Natural killer cell treated with Interleukin-12 subunit alpha and Interleukin-12 subunit beta and Interleukin-15 and Interleukin-18, amount 100 ng/mL, for 72 hours (primary cell): ENCODE measurements at regions not wholly inside any gene's neighbourhood (a gene's known extent, or its start where the extent isn't known, plus 50 kb on each side); places are given as distances from the start of the nearest gene placed in this dataset.

Experiments used
- ATAC-seq, 2 donors: fragments of 150-1000 bp; cut with Tn5 transposase in 1 of 2; sonication (Bioruptor Pico), chemical (Tn5 transposase) in 1 of 2; 2 replicates each; pipeline ENCODE4 v1.10.0; 2021
- DNase-seq: peaks from one replicate; pipeline ENCODE4 v3.0.0; 2022; ENCODE audit warnings: low spot score
- H3K27ac Mint-ChIP-seq, 2 donors: 1 replicate in 1 of 2; 2 replicates in 1 of 2; pipeline ENCODE4 v1.8.0; 2022; ENCODE audit warnings: mixed read lengths in 2 of 2, mild to moderate bottlenecking in 1 of 2, moderate library complexity in 1 of 2
- H3K27me3 Mint-ChIP-seq, 2 donors: 1 replicate in 1 of 2; 2 replicates in 1 of 2; pipeline ENCODE4 v1.8.0; 2022; ENCODE audit warnings: mixed read lengths in 2 of 2
- H3K36me3 Mint-ChIP-seq: one replicate; pipeline ENCODE4 v1.8.0; 2022; ENCODE audit warnings: mixed read lengths
- H3K4me1 Mint-ChIP-seq, 2 donors: 1 replicate in 1 of 2; 2 replicates in 1 of 2; pipeline ENCODE4 v1.8.0; 2022; ENCODE audit warnings: low read depth in 2 of 2, mixed read lengths in 2 of 2, mild to moderate bottlenecking in 1 of 2
- H3K4me3 Mint-ChIP-seq: one replicate; pipeline ENCODE4 v1.8.0; 2022; ENCODE audit warnings: mixed read lengths
- H3K9me3 Mint-ChIP-seq: 2 replicates; pipeline ENCODE4 v1.8.0; 2022; ENCODE audit warnings: mixed read lengths

DNA sequence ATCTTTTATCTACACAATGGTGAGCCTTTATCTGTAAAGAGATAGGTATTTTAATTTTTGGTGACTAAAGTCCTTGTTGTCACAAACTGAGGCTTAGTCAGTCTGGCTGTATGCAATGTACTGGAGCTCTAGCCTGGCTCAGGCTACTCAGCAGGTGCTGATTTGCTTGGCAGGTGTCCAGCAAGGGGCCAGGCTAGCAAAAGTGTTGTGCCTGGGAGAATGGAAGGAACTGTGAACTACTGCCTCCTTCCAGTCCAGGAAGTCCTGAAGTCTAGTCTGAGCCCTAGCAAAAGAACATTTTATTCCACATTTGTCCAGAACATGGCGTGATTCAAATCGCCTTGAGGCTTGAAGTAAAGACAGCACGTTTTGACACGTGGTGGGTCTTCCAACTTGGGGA lies 260.5 kb downstream of the CCDC85A start:
- Mint-ChIP-seq H3K27ac (no peak overlapping the region), H3K27me3 (no peaks in the 10 kb centered on the region), H3K9me3 (peaks cover 16% of the 10 kb centered on the region), H3K36me3 (no peaks in the 10 kb centered on the region), H3K4me3 (no peak overlapping the region), H3K4me1 (no peaks in the 10 kb centered on the region)
- ATAC-seq: no peak
- DNase-seq: no peak

DNA sequence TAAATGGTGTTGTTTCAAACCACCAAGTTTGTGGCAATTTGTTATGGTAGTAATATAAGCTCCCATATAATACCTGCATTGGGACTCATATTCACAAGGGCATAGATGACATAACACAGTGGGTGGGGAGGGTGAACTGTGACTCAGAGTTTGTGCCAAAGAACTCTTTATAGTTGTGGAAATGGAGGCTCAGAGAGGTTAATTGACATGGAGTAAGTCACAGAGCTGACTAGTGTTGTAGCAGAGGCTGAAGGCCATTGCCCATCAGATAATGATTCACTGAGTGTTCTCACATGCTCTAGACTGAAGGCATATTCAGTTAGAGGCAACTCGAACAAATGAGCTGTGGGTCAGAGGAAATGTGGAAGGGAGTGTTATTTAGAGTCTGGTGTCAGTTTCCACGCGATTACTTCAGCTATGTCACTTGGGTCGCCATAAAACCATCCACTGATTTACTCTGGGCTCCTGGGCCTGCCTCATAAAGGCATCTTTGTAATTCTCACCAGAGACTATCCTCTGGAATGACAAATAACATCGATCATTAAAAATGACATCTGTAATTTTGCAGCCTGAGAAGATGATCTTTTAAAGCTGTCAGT lies 264.7 kb downstream of the CCDC85A start:
- H3K4me3 Mint-ChIP-seq: no peak overlapping the region
- H3K36me3 Mint-ChIP-seq: no peaks in the 10 kb centered on the region
- DNase-seq (no peak), ATAC-seq (no peak)
- no peaks in the 10 kb centered on the region for H3K27me3 Mint-ChIP-seq
- no peaks in the 10 kb centered on the region for H3K4me1 Mint-ChIP-seq
- H3K9me3 Mint-ChIP-seq: peaks cover 28% of the 10 kb centered on the region
- no peak overlapping the region for H3K27ac Mint-ChIP-seq

DNA sequence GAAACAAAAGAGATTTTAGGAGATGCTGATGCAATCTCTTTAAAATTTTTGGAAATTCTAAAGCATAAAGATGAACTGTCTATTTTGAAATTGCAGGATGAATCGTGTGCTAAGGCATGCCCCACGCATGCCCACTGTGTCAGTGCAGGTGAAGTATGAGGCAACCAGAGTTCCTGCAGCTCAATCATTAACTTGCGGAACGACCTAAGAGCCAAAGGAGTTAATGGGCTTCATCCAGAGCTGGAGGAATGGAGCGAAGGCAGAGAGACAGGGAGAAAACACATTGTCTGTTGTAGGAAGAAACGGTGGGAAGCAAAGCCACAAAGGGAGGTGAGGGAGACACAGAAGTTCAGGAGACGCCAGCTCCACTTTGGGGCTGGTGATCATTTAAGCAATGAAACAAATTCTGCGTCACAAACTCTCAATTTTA lies 265.2 kb downstream of the CCDC85A start:
- Mint-ChIP-seq H3K4me3 (no peak overlapping the region), H3K36me3 (no peaks in the 10 kb centered on the region), H3K27me3 (no peaks in the 10 kb centered on the region), H3K9me3 (peaks cover 31% of the 10 kb centered on the region), H3K27ac (no peak overlapping the region), H3K4me1 (no peaks in the 10 kb centered on the region)
- no peak for DNase-seq
- ATAC-seq: no peak

DNA sequence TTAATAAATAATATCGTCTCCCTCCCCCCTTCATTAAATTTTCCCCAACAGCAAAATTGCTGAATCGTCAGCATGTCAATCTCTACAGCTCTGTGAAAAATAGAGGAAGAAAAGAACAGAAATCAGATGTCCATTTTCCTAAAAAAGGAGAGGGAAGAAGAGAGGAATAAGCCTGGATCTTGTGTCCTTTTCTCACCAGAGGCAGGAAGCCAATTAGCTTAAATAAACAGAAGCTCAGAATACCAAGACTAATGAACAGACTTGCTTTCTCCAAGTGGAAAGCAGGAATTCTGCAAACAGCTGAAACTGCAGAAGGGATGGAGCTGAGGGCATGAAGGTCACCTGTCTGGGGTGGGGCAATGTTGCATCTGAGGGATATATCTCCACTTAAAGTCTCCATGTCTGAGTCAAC lies 265.7 kb downstream of the CCDC85A start:
- no peaks in the 10 kb centered on the region for H3K27me3 Mint-ChIP-seq
- ATAC-seq (no peak), DNase-seq (no peak)
- no peaks in the 10 kb centered on the region for H3K36me3 Mint-ChIP-seq
- H3K4me3 Mint-ChIP-seq: no peak overlapping the region
- no peak overlapping the region for H3K27ac Mint-ChIP-seq
- H3K9me3 Mint-ChIP-seq: peaks cover 31% of the 10 kb centered on the region
- no peaks in the 10 kb centered on the region for H3K4me1 Mint-ChIP-seq

DNA sequence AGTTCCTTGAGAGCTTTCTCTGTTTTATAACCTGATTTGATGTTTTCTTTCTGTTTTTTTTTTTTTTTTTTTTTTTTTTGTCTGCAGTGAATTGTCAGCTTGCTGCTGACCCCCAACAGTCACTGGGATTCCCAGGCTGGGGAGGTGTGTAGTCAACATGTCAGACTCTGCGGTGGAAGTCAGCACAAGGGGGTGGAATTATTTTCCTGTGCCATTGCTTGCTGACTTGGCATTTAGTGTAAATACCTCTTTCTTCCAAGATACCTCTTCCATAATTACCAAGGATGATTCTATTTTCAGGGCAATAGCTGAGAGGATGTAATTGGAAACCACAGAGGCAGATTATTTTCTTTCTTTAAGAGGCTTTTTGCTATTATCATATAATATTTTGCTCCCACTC lies 266.3 kb downstream of the CCDC85A start:
- no peak overlapping the region for H3K4me3 Mint-ChIP-seq
- no peaks in the 10 kb centered on the region for H3K36me3 Mint-ChIP-seq
- no peaks in the 10 kb centered on the region for H3K27me3 Mint-ChIP-seq
- no peak for ATAC-seq
- DNase-seq: no peak
- peaks cover 27% of the 10 kb centered on the region for H3K9me3 Mint-ChIP-seq
- H3K4me1 Mint-ChIP-seq: no peaks in the 10 kb centered on the region
- H3K27ac Mint-ChIP-seq: no peak overlapping the region

DNA sequence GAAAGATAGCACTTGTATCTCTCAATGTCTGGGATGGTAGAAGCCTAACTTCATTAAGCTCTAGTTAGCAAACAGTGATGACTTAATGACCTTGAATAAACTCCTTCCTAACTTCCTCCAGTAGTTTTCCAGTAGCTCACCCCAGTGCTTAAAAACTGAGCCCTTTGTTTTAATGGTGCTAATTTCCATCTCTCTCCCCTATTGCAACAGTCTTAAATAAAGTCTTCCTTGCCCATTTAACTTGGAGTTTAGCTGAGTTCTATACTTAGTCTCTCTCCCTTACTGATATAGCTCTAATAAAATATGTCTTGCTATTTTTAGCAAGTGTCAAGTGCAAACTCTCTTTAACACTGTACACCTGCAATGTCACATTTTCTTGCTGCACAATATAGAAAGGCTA lies 267.0 kb downstream of the CCDC85A start:
- no peak overlapping the region for H3K4me3 Mint-ChIP-seq
- DNase-seq (no peak), ATAC-seq (no peak)
- no peaks in the 10 kb centered on the region for H3K36me3 Mint-ChIP-seq
- H3K9me3 Mint-ChIP-seq: peaks cover 29% of the 10 kb centered on the region
- H3K27ac Mint-ChIP-seq: no peak overlapping the region
- no peaks in the 10 kb centered on the region for H3K4me1 Mint-ChIP-seq
- no peaks in the 10 kb centered on the region for H3K27me3 Mint-ChIP-seq

DNA sequence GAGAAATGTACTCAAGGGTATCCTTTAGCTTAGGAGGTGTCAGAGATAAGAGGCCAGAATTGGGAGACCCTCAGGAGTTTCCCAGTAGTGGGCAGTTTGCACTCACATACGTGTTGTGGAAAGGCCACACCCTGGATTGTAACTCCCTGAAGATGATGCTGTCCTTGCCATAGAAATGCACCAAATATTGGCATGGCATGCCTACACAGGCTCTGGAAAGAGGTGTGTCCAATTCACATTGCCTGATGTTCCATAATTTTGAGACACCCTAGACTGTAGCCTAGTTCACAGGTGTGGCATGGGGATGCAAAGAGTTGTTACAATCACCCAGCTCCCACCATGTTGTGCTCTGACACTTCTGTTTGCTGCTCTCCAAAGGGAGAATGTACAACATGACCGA lies 271.9 kb downstream of the CCDC85A start:
- Mint-ChIP-seq H3K27me3 (no peaks in the 10 kb centered on the region), H3K4me1 (no peaks in the 10 kb centered on the region), H3K27ac (no peak overlapping the region), H3K4me3 (no peak overlapping the region), H3K36me3 (no peaks in the 10 kb centered on the region), H3K9me3 (peaks cover 25% of the 10 kb centered on the region)
- DNase-seq (no peak), ATAC-seq (no peak)

DNA sequence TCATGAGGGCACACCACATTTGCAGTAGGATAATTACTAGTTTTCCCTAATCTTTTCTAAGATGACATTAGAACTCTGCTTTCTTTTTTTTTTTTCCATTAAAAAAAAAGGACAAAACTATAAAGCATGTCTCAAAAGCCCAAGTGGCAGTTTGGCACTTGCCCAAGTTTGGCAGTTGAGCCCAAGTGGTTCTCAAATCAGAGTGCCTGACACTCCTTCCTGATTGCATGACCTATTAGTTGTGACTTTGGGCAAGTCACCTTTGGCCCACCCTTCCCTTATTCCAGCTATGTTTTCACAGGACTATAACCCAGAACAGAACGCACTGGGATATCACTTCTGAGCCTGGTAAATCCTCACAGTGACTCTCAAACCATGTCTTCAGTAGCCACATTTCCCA lies 273.0 kb downstream of the CCDC85A start:
- no peak overlapping the region for H3K4me3 Mint-ChIP-seq
- ATAC-seq: no peak
- H3K36me3 Mint-ChIP-seq: no peaks in the 10 kb centered on the region
- H3K4me1 Mint-ChIP-seq: no peaks in the 10 kb centered on the region
- H3K27ac Mint-ChIP-seq: no peak overlapping the region
- DNase-seq: no peak
- peaks cover 19% of the 10 kb centered on the region for H3K9me3 Mint-ChIP-seq
- no peaks in the 10 kb centered on the region for H3K27me3 Mint-ChIP-seq

DNA sequence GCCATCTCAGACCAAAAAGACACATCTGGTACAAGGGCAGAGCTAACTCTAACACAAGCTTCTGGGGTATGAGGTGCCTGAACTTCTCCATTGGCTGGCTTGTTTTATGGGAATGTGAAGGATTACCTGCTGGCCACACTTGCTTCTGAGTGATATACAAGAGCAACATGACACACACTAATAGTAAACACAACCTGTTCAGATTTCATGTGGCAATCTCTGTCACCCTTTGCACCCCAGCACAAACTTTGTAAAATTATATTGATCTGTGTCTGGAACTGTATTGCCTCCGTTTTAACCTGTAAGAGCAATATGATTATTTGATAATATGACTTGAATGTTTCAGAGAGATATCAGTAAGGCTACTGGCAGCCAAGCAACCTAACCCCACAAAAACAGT lies 276.7 kb downstream of the CCDC85A start:
- peaks cover 11% of the 10 kb centered on the region for H3K9me3 Mint-ChIP-seq
- ATAC-seq: no peak
- no peak for DNase-seq
- no peaks in the 10 kb centered on the region for H3K4me1 Mint-ChIP-seq
- H3K27me3 Mint-ChIP-seq: no peaks in the 10 kb centered on the region
- H3K27ac Mint-ChIP-seq: no peak overlapping the region
- H3K4me3 Mint-ChIP-seq: no peak overlapping the region
- H3K36me3 Mint-ChIP-seq: peaks cover 9% of the 10 kb centered on the region

DNA sequence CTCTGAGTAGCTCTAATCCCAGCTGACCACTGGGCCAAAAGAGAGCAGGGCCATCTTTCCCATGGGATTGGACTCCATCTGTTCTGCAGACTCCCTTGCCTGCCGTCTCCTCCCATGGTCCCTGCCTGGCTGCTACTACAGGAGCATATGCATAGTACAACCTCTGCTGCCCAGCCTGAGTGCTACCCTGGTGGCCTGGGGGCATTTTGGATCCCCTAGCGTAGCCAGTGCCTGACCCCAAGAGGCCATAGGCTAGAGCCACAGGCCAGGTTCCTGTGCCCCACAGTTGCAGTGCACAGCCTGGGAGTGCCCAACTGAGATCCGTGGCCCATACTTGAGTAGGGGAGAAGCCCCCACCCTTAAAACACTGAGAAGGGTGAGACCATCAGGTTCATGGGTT lies 280.3 kb downstream of the CCDC85A start:
- no peak overlapping the region for H3K27ac Mint-ChIP-seq
- no peak overlapping the region for H3K4me3 Mint-ChIP-seq

DNA sequence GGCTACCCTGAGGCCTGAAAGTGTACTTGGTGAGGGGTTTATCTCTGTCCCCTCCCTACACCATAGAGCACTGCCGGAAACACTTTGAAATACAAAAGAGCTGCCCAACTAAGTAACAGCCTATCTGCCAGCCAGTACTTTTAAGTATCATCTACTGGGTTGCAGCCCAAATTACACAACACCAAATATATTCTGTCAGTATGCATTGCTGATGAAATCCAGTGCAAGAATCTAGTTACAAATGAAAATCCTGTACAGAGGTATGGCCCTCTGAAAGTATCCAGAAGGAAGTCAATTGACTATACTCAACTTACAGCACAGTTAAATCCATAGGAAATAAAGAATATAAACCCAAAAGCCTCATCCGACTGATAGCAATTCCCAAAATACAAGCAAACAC lies 280.8 kb downstream of the CCDC85A start:
- Mint-ChIP-seq H3K9me3 (peaks cover 7% of the 10 kb centered on the region), H3K4me3 (no peak overlapping the region), H3K36me3 (peaks cover 9% of the 10 kb centered on the region), H3K4me1 (no peaks in the 10 kb centered on the region), H3K27ac (no peak overlapping the region), H3K27me3 (no peaks in the 10 kb centered on the region)
- no peak for DNase-seq
- ATAC-seq: no peak

More for the DNA sequence above, 280.3 kb downstream of the CCDC85A start:
- peak in 1 of 2 donors; percentile 28 for ATAC-seq
- Mint-ChIP-seq H3K4me1 (no peaks in the 10 kb centered on the region), H3K9me3 (peaks cover 8% of the 10 kb centered on the region), H3K36me3 (peaks cover 9% of the 10 kb centered on the region), H3K27me3 (no peaks in the 10 kb centered on the region)
- DNase-seq: no peak

DNA sequence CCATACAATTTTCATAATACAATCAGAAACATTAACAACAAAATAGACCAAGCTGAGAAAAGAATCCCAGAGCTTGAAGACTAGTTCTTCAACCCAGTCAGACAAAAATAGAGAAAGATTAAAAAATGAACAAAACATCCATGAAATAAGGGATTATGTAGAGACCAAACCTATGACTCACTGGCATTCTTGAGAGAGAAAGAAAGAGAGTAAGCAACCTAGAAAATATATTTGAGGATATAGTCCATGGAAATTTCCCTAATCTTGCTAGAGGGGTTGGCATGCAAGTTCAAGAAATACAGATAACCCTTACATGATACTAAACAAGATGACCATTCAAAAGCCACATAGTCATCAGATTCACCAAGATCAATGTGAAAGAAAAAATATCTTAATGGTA lies 281.7 kb downstream of the CCDC85A start:
- H3K27me3 Mint-ChIP-seq: no peaks in the 10 kb centered on the region
- H3K4me3 Mint-ChIP-seq: no peak overlapping the region
- DNase-seq (no peak), ATAC-seq (no peak)
- H3K36me3 Mint-ChIP-seq: peaks cover 9% of the 10 kb centered on the region
- no peaks in the 10 kb centered on the region for H3K4me1 Mint-ChIP-seq
- H3K27ac Mint-ChIP-seq: no peak overlapping the region
- H3K9me3 Mint-ChIP-seq: peaks cover 2% of the 10 kb centered on the region

DNA sequence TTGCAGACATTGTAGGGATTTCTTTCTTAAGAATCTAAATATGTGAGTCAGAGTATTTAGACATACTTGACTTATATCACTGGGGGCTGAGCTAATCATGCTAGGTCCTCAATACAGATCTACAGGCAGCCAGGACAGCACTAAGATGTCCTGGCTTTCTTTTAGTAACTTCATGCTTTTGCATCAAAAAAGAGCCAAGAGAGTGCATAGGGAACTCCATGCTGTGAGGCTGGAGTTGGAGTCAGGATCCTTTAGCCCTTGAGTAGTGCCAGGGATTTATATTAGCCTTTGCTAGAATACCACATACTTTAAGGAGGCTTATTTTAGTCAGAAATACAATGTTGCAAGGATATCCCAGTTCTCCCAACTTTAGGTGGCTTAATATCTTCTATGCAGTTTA lies 289.7 kb downstream of the CCDC85A start:
- Mint-ChIP-seq H3K36me3 (no peaks in the 10 kb centered on the region), H3K27me3 (no peaks in the 10 kb centered on the region), H3K4me3 (no peak overlapping the region), H3K4me1 (no peaks in the 10 kb centered on the region), H3K27ac (no peak overlapping the region), H3K9me3 (peaks cover 10% of the 10 kb centered on the region)
- no peak for ATAC-seq
- DNase-seq: no peak

DNA sequence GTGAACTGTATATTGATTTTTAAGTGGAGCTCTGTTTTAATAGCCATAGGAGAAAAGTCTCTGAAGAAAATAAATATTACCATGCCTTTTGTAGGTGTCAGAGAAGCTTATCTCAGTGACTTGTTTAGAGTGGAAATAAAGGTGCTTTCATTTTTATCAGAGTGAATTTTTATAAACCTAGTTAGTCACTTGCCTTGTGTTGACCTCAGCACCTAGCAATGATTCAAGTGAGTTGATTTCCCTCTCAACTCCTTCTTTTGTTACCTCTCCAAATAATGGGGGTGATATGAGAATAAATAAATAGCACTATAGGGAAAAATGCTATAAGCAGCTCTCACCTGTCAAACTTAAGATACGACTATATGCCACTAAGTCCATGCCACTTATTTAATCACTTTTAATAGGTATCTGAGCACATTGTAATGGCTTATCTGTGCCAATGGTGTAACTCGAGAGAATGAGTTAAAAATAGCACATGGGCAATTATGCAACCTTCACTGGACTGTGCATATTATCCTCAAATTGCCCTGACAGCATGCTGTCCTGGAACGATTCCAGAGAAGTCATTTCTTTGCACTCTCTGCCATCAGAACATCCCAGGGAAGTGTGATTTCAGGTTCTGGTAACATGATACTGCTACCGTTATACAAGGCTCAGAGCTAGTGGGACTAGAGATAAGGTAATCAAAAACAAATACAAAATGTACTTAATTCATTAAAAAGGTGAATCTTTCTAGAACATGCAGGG lies 290.8 kb downstream of the CCDC85A start:
- H3K4me1 Mint-ChIP-seq: no peaks in the 10 kb centered on the region

DNA sequence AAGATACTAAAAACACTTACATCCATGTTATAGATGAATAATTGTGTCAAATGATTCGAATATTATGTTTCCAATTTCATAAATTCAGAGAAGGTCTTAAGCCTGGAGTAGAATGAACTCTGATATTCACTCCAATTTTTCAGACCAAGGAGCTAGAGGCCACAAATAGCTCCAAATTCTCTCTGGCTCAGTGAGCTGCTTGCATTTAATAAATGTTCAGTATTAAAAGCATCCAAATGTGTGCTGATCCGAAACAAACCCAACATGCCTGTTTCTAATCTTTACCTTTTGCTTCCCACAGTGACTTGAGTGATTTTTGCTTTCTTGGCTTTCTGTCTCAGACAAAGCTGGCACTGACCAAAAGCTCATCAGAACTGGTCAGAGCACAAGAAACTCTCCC lies 291.4 kb downstream of the CCDC85A start:
- no peak overlapping the region for H3K27ac Mint-ChIP-seq
- no peaks in the 10 kb centered on the region for H3K36me3 Mint-ChIP-seq
- DNase-seq (no peak), ATAC-seq (no peak)
- no peak overlapping the region for H3K4me3 Mint-ChIP-seq
- H3K9me3 Mint-ChIP-seq: peaks cover 10% of the 10 kb centered on the region
- H3K27me3 Mint-ChIP-seq: no peaks in the 10 kb centered on the region
- no peaks in the 10 kb centered on the region for H3K4me1 Mint-ChIP-seq

More for the DNA sequence above, 290.8 kb downstream of the CCDC85A start:
- no peak for ATAC-seq
- no peak overlapping the region for H3K4me3 Mint-ChIP-seq
- no peaks in the 10 kb centered on the region for H3K27me3 Mint-ChIP-seq
- peaks cover 10% of the 10 kb centered on the region for H3K9me3 Mint-ChIP-seq
- H3K36me3 Mint-ChIP-seq: no peaks in the 10 kb centered on the region
- DNase-seq: no peak
- no peak overlapping the region for H3K27ac Mint-ChIP-seq
